ACC112 (cell line): ENCODE measurements at regions not wholly inside any gene's neighbourhood (a gene's known extent, or its start where the extent isn't known, plus 50 kb on each side); places are given as distances from the start of the nearest gene placed in this dataset.

ENCODE experiments used
- H2AFZ ChIP-seq: fragments of 200-600 bp; sonication (generic); one replicate; pipeline ENCODE4 v1.6.0; 2017; ENCODE audit warnings: antibody characterized with exemption, low read length; ENCODE audit not compliant: unreplicated experiment
- H3K27ac ChIP-seq: fragments of 200-600 bp; sonication (generic); 2 replicates; pipeline ENCODE4 v1.5.1; 2014; ENCODE audit warnings: low read depth, mild to moderate bottlenecking, antibody characterized with exemption, low read length, moderate library complexity
- H3K27me3 ChIP-seq: fragments of 200-600 bp; sonication (generic); 2 replicates; pipeline ENCODE4 v1.6.1; 2014; ENCODE audit warnings: mild to moderate bottlenecking, antibody characterized with exemption, low read length, moderate library complexity, mixed read lengths; ENCODE audit not compliant: insufficient read depth
- H3K36me3 ChIP-seq: fragments of 200-600 bp; sonication (generic); 2 replicates; pipeline ENCODE4 v1.6.1; 2016; ENCODE audit warnings: mild to moderate bottlenecking, antibody characterized with exemption, low read length, moderate library complexity, mixed read lengths; ENCODE audit not compliant: insufficient read depth
- H3K4me1 ChIP-seq: fragments of 200-600 bp; sonication (generic); one replicate; pipeline ENCODE4 v1.6.1; 2016; ENCODE audit warnings: low read length, mixed read lengths; ENCODE audit not compliant: insufficient read depth, unreplicated experiment, control insufficient read depth
- H3K4me3 ChIP-seq: fragments of 200-600 bp; sonication (generic); 2 replicates; pipeline ENCODE4 v1.5.1; 2014; ENCODE audit warnings: mild to moderate bottlenecking, low read depth, low read length
- H3K79me2 ChIP-seq: fragments of 200-600 bp; sonication (generic); one replicate; pipeline ENCODE4 v1.6.0; 2016; ENCODE audit warnings: low read length; ENCODE audit not compliant: control insufficient read depth, unreplicated experiment, insufficient read depth

DNA sequence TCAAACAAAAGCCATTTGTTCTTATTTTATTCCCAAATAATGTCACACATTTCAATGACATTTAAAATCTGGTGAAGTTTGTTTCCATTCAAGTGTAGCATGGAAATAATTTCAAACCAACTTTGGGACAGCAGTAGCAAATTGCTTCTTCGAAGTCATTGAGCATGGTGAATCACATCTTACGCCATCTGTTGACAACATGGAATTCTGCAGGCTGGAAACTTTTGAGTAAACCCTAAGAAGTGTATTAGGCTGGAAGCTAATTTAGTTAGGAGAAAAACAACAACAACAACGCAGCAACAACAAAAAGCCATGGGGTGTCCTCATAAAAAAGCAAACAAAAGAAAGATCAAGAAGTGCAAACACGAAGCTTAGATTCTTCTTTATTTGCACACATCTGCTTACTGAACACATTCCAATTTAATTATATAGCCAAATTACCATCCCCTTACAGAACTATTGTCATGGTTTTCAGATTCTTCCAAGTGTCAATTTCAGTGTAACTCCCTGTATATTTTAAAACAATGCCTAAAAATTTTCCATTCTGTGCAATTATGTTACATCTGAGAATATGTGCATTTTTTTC, 659.0 kb upstream of the CDH7 start:
- no peaks in the 10 kb centered on the region for H3K36me3 ChIP-seq
- H3K79me2 ChIP-seq = no peaks in the 10 kb centered on the region
- no peak overlapping the region for H3K27ac ChIP-seq
- H3K4me1 ChIP-seq = no peaks in the 10 kb centered on the region
- no peak overlapping the region for H2AFZ ChIP-seq
- H3K4me3 ChIP-seq = no peak overlapping the region
- H3K27me3 ChIP-seq = no peaks in the 10 kb centered on the region

- Histone ChIP-seq H2AFZ (no peak overlapping the region), H3K4me3 (no peak overlapping the region), H3K27me3 (no peaks in the 10 kb centered on the region), H3K4me1 (no peaks in the 10 kb centered on the region), H3K27ac (no peak overlapping the region), H3K79me2 (no peaks in the 10 kb centered on the region), H3K36me3 (no peaks in the 10 kb centered on the region)
Observed at GRCh38 chr18:65082907-65083306, 667.9 kb upstream of the CDH7 start.

DNA sequence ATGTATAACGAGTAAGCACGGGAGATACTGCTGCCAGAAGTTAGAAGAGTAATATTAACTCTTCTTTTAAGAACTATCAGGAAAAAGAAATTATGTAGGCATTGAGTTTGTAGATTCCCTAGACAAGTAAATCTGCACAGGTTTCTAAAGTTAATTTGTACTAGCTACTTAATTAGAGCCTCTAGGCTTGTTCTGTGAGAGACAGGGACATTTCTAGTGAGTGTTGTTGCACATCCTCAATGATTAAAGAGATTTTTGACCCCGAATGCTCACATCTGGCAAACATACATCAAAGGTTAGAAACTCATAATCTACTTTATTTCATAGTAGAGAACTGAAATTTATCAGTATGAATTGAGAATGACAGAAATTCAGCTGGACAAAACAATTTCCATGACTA, 669.0 kb upstream of the CDH7 start:
- no peak overlapping the region for H3K4me3 ChIP-seq
- H3K27ac ChIP-seq = no peak overlapping the region
- H3K36me3 ChIP-seq = no peaks in the 10 kb centered on the region
- no peaks in the 10 kb centered on the region for H3K79me2 ChIP-seq
- H3K4me1 ChIP-seq = no peaks in the 10 kb centered on the region
- no peaks in the 10 kb centered on the region for H3K27me3 ChIP-seq
- H2AFZ ChIP-seq = no peak overlapping the region

DNA sequence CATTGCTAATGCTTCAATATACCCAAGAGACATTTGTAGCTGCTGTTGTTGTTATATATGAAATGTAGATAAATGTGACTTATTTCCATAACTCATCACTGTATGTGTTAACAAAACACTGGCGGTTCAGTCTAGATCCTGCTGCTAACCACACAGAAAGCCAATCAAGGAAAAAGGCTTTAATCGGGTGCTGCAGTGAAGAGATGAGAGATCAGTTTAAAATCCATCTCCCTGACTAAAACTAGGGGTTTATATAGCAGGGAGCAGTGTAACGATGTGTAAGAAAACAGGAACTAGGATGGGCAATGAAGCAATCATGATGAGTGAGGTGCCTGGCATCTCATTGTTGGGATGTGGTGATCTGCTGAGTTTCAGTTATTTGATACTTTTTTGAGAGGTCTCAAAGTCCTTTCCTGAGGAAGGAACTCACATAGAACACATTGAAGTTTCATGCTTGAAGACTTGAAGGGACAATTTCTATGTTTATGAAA, 677.7 kb upstream of the CDH7 start:
- Histone ChIP-seq H3K27me3 (no peaks in the 10 kb centered on the region), H3K79me2 (no peaks in the 10 kb centered on the region), H3K4me3 (no peak overlapping the region), H3K4me1 (no peaks in the 10 kb centered on the region), H2AFZ (no peak overlapping the region), H3K36me3 (no peaks in the 10 kb centered on the region), H3K27ac (no peak overlapping the region)

GRCh38 chr18:65057439-65058083, 693.3 kb upstream of the CDH7 start:
- H3K27ac ChIP-seq = no peak overlapping the region
- no peaks in the 10 kb centered on the region for H3K36me3 ChIP-seq
- H3K4me1 ChIP-seq = no peaks in the 10 kb centered on the region
- H3K27me3 ChIP-seq = no peaks in the 10 kb centered on the region
- H3K79me2 ChIP-seq = no peaks in the 10 kb centered on the region
- H2AFZ ChIP-seq = no peak overlapping the region
- peak overlapping the region; percentile 57; the same call in 1 of the 2 replicates for H3K4me3 ChIP-seq

GRCh38 chr18:65056575-65056974, 694.2 kb upstream of the CDH7 start:
- Histone ChIP-seq H3K79me2 (no peaks in the 10 kb centered on the region), H3K36me3 (no peaks in the 10 kb centered on the region), H3K4me1 (no peaks in the 10 kb centered on the region)

DNA sequence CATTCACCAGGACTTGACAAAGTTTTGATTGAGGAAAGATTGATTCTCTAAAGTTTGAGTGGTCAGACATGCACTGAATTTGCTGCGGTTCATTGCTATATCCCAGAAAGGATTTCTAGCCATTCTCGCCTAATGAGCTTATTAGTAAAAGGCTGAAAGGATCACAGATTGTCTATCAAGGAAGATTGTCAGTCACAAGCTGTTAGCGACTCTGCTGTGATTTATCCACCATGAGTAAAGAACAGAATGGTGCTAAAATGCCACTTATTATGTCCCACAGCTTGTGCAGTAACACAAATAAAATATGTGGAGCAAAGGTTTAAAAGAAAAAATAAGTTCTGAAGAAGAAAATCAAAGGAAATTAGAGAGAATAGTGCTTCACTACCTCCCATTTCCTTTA, 701.2 kb upstream of the CDH7 start:
- Histone ChIP-seq H3K4me3 (no peak overlapping the region), H3K36me3 (no peaks in the 10 kb centered on the region), H3K79me2 (no peaks in the 10 kb centered on the region), H2AFZ (no peak overlapping the region), H3K4me1 (no peaks in the 10 kb centered on the region), H3K27ac (no peak overlapping the region), H3K27me3 (no peaks in the 10 kb centered on the region)

More at GRCh38 chr18:65056575-65056974, 694.2 kb upstream of the CDH7 start:
- Histone ChIP-seq H3K27ac (no peak overlapping the region), H2AFZ (no peak overlapping the region), H3K4me3 (no peak overlapping the region), H3K27me3 (no peaks in the 10 kb centered on the region)

GRCh38 chr18:65039578-65039977, 711.2 kb upstream of the CDH7 start:
- Histone ChIP-seq H2AFZ (no peak overlapping the region), H3K27ac (no peak overlapping the region), H3K4me3 (no peak overlapping the region), H3K36me3 (no peaks in the 10 kb centered on the region), H3K27me3 (no peaks in the 10 kb centered on the region), H3K79me2 (no peaks in the 10 kb centered on the region), H3K4me1 (no peaks in the 10 kb centered on the region)

DNA sequence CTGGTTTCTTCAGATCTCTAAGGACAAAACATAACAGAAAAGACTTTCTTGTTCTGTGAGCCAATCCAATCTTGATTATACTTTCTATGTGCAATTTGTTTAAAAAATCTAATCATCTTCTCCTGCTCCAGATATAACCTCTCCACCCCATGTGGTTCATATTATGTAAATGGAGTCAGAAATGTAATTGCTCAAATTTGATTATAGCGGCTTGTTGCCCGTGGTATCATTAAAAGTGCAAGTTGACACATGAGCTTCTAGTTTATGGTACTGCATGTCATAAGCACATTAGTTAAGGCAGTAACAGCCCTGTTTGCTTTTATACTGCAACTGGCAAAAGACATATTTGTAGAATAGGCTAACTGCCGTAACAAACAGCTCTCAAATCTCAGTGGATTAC, 715.1 kb upstream of the CDH7 start:
- Histone ChIP-seq H3K4me3 (no peak overlapping the region), H3K36me3 (no peaks in the 10 kb centered on the region), H3K79me2 (no peaks in the 10 kb centered on the region), H2AFZ (no peak overlapping the region), H3K27ac (no peak overlapping the region), H3K4me1 (no peaks in the 10 kb centered on the region), H3K27me3 (no peaks in the 10 kb centered on the region)

DNA sequence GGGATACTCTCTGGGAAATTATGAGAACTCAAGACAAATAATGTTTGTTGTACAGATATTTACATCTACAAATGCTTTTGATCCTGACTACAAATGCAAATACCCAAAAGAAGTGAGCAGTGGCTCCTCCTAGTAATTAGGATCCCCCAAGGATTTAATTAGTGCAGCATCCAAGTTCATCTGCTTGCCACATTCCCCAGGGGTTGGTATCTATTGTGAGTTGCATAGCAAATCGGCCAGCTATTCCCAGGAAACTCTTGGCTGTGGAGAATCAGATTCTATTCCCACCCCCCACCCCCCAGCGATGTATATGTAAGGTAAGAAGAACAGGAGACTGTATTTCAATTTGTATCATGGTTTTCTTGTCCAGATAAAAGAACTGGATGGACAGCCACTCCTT, 725.1 kb upstream of the CDH7 start:
- Histone ChIP-seq H3K27me3 (no peaks in the 10 kb centered on the region), H3K79me2 (no peaks in the 10 kb centered on the region), H3K27ac (no peak overlapping the region), H3K4me3 (no peak overlapping the region), H3K36me3 (no peaks in the 10 kb centered on the region), H3K4me1 (no peaks in the 10 kb centered on the region), H2AFZ (no peak overlapping the region)

DNA sequence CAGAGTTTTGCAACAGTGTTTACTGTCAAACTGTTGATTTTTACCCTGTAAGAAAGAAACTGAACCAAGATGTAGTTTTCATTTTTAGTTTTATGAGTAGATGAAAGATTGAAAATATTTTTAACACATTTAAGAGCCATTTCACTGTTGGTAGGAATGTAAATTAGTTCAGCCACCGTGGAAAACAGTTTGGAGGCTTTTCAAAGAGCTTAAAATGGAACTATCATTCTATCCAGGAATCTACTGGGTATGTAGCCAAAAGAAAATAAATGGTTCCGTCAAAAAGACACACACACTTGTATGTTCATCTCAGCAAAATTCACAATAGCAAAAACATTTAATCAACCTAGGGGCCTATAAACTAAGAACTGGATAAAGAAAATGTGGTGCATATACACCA, 729.8 kb upstream of the CDH7 start:
- no peaks in the 10 kb centered on the region for H3K36me3 ChIP-seq
- no peaks in the 10 kb centered on the region for H3K79me2 ChIP-seq
- no peak overlapping the region for H3K4me3 ChIP-seq
- no peak overlapping the region for H3K27ac ChIP-seq
- no peaks in the 10 kb centered on the region for H3K4me1 ChIP-seq
- H3K27me3 ChIP-seq = no peaks in the 10 kb centered on the region
- no peak overlapping the region for H2AFZ ChIP-seq
